HG02938 (cell line): ENCODE measurements at regions not wholly inside any gene's neighbourhood (a gene's known extent, or its start where the extent isn't known, plus 50 kb on each side); places are given as distances from the start of the nearest gene placed in this dataset.

Experiments
- ATAC-seq: cut with Tn5 transposase; IDR thresholded peaks from one replicate; pipeline ENCODE4 v1.9.1; 2021; ENCODE audit warnings: mild to moderate bottlenecking, moderate library complexity; ENCODE audit not compliant: unreplicated experiment

DNA sequence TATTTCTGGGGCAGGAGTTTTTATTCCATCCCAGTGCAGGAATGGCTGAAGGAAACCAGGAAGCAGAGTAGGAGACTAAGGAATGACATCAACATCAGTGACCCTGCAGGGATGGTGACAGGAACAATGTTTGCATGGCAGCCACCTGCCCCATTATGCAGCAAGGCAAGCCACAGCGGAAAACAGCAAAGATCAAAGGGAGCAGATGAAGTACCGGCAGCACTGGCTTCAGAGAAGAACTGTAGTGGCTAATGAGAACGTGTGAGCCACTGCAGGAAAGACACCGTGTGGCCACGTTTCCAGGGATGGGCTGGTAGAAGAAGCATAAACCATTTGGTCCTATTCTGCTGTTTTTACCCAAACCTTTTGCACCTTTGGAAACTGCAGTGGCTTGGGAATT, 52.9 kb upstream of the TAB2 start:
- no peak for ATAC-seq

DNA sequence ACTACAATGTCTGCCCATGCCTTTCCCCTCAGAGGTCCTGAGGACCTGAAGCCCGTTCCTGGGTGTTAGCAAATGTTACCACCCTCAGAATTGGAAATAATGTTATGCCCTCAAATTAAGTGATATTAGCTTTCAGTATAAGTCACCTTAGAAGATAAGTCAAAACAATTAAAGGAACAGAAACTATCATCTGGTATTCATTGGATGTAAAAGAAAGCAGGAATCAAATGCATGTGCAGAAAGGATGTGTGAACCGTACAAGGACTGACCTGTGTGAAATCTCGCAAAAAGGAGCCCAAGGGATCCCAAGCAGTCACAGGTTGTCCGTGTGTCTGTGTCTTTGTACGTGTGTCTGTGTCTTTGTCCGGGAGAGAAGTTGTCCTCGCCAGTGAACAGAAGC, 51.6 kb upstream of the TAB2 start:
- ATAC-seq = no peak

DNA sequence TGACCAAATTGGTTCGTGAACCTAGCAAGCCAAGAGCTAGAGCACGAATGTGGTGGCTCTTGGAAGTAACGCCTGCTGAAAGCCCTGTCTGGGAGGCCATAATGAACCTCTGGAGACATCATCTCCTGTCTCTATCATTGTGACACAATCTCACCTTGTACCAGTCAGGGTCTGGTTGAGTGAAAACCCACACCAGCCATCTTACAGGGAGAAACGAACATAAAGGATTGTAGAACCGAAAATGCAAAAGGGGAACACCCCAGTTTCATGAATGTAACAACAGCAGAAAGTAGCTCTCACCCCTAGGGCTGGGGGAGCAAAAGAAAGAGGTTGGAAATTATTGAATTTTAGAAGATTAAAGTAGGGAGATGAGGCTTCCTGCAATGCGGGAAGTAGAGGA, 50.9 kb upstream of the TAB2 start:
- peak; percentile 78 for ATAC-seq

- no peak for ATAC-seq
These were observed 50.4 kb upstream of the TAB2 start for GRCh38 chr6:149267072-149267471.

- no peak for ATAC-seq
These were observed 49.9 kb upstream of the TAB2 start for GRCh38 chr6:149267513-149268043.
